SU-DHL-6 (cell line): ENCODE measurements at regions not wholly inside any gene's neighbourhood (a gene's known extent, or its start where the extent isn't known, plus 50 kb on each side); places are given as distances from the start of the nearest gene placed in this dataset.
"Not testable (repeated sequence)": the region's sequence is repeated elsewhere in the genome, so short reads cannot be mapped to it uniquely, and the experiment has no call there.

ENCODE experiments used
- H2AFZ ChIP-seq: fragments of 200-600 bp; sonication (generic); 2 replicates; pipeline ENCODE4 v1.6.1; 2014; ENCODE audit warnings: low read depth, mild to moderate bottlenecking, moderate library complexity, mixed read lengths, antibody characterized with exemption, low read length; ENCODE audit not compliant: severe bottlenecking
- H3F3A ChIP-seq: fragments of 200-600 bp; shearing (Covaris generic); 2 replicates; pipeline ENCODE4 v1.6.0; 2016; ENCODE audit warnings: antibody characterized with exemption, mild to moderate bottlenecking; ENCODE audit not compliant: insufficient read depth
- H3K27ac ChIP-seq: fragments of 200-600 bp; sonication (generic); 2 replicates; pipeline ENCODE4 v1.5.1; 2016; ENCODE audit warnings: low read depth, mild to moderate bottlenecking, low read length, moderate library complexity, mixed read lengths
- H3K27me3 ChIP-seq: fragments of 200-600 bp; sonication (generic), shearing (Covaris generic); 2 replicates; pipeline ENCODE4 v1.6.0; 2014; ENCODE audit warnings: mild to moderate bottlenecking, low read length
- H3K36me3 ChIP-seq: fragments of 200-600 bp; sonication (generic); 2 replicates; pipeline ENCODE4 v1.6.1; 2014; ENCODE audit warnings: mild to moderate bottlenecking, low read length, mixed read lengths
- H3K4me2 ChIP-seq: fragments of 300-600, 200-600 bp; shearing (Covaris generic), sonication (generic); 2 replicates; pipeline ENCODE4 v1.6.0; 2014; ENCODE audit warnings: low read length, low read depth, mild to moderate bottlenecking; ENCODE audit not compliant: poor library complexity, severe bottlenecking
- H3K4me3 ChIP-seq: fragments of 200-600 bp; sonication (generic); 2 replicates; pipeline ENCODE4 v1.5.1; 2014; ENCODE audit warnings: antibody characterized with exemption, low read length, mild to moderate bottlenecking, mixed read lengths; ENCODE audit not compliant: insufficient read depth, poor library complexity, severe bottlenecking
- H3K79me2 ChIP-seq: fragments of 200-600 bp; sonication (generic); 2 replicates; pipeline ENCODE4 v1.6.1; 2014; ENCODE audit warnings: mild to moderate bottlenecking, low read length, moderate library complexity; ENCODE audit not compliant: insufficient read depth
- H3K9ac ChIP-seq: fragments of 200-600 bp; sonication (generic); 2 replicates; pipeline ENCODE4 v1.7.0; 2014; ENCODE audit warnings: mild to moderate bottlenecking, low read length
- H3K9me2 ChIP-seq: fragments of 200-600 bp; sonication (generic); replicated peaks from 2 replicates; pipeline ENCODE4 v1.6.1; 2014; ENCODE audit warnings: low read length; ENCODE audit not compliant: insufficient read depth
- H3K9me3 ChIP-seq: fragments of 200-600 bp; sonication (generic); 2 replicates; pipeline ENCODE4 v1.6.1; 2014; ENCODE audit warnings: low read length, mixed read lengths; ENCODE audit not compliant: insufficient read depth
- H4K20me1 ChIP-seq: fragments of 200-600 bp; sonication (generic); 2 replicates; pipeline ENCODE4 v1.6.1; 2014; ENCODE audit warnings: low read depth, mild to moderate bottlenecking, antibody characterized with exemption, low read length, moderate library complexity, mixed read lengths

DNA sequence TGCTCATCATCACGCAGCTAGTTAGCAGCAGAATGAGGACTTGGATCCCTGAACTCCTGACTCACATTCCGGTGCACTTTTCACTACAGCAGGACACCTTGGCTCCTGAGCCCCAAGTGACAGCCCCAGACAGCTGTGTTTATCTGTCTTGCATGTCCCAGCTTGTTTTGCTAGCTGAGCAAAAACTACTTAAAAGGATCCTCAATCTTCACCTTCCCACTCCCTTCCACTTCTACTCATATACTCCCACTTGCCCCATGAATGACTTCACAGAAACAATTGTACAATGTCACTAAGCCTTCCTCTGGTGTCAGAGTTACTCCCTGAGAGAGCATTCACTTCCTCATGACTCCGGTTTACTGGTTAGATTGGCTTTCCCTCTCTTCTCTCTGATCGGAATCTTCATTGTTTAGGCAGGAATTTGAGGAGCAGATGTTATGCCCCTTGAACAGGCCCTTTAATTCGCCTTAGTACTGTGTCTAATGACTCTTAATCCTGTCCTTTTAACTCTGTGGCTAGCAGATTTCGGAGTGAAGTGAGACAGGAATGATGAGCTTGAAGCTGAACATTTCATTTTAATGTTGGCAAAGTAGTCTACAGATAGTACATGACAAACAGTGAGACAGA is 587.2 kb upstream of the CHD1 start:
- H3K36me3 ChIP-seq, H3K4me3 ChIP-seq, H3K79me2 ChIP-seq, H3K9me3 ChIP-seq, H3K27me3 ChIP-seq, H3K9ac ChIP-seq, H3K9me2 ChIP-seq, H3K27ac ChIP-seq, H4K20me1 ChIP-seq, H3K4me2 ChIP-seq, H2AFZ ChIP-seq, H3F3A ChIP-seq: not testable (repeated sequence)

DNA sequence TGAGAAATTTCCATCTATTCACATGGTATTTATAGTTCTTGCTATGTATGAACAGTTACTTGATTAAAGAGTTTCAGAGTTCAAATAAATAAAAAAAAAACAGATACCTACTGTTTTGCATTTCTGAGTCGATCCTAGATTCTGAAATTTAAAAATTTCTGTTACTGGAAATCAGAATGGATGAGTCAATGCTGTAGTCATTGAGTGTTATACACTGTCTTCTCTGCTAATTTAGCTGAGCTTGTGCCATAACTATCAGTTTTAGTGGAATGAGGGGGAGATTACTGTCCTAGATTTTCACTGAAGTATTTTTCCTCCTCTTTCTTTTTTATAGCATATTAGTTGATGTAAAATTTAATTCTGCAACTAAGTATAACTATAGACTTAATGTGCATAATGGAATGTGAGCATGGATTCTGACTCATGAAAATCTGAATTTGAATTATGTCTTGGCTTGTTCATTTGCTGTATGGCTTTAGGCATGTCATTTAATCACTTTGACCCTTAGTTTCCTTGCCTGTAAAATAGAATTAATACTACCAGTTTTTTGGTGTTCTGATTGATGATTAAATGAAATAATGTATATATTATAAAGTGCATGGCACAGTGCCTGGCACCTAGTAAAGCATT is 581.5 kb upstream of the CHD1 start:
- not testable (repeated sequence) for H3K9me3 ChIP-seq, H2AFZ ChIP-seq, H3K36me3 ChIP-seq, H3K27me3 ChIP-seq, H3K79me2 ChIP-seq, H3K9me2 ChIP-seq, H3K4me2 ChIP-seq, H3F3A ChIP-seq, H3K9ac ChIP-seq, H3K27ac ChIP-seq, H4K20me1 ChIP-seq, H3K4me3 ChIP-seq

DNA sequence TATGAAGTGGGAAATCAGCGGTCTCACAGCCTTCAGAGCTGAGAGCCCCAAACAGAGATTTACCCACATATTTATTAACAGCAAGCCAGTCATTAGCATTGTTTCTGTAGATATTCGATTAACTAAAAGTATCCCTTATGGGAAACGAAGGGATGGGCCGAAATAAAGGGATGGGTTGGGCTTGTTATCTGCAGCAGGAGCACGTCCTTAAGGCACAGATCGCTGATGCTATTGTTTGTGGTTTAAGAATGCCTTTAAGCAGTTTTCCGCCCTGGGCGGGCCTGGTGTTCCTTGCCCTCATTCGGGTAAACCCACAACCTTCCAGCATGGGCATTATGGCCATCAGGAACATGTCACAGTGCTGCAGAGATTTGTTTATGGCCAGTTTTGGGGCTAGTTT is 580.3 kb upstream of the CHD1 start:
- not testable (repeated sequence) for H3K4me3 ChIP-seq, H3K79me2 ChIP-seq, H4K20me1 ChIP-seq, H3K36me3 ChIP-seq, H3K27ac ChIP-seq, H3K27me3 ChIP-seq, H3K9me2 ChIP-seq, H3K4me2 ChIP-seq, H2AFZ ChIP-seq, H3K9me3 ChIP-seq, H3F3A ChIP-seq, H3K9ac ChIP-seq

DNA sequence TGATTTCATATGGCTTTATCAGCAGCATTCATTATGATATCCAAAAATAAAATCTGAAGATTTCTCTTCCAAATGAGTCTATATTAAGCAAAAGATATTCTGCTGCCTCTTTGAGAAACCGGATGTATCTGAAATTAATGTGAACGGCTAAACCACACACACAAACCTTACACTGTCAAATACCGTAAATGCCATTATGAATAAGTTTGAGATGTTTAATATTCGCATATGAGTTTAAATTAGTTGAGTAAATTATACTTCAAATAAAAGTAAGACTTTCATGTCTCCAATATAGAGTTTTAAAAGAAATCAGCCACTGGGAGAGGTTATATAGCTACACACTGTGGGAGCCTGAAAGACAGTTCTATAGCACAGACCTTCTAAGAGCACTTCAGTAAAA is 566.6 kb upstream of the CHD1 start:
- not testable (repeated sequence) for H3K4me2 ChIP-seq, H3K36me3 ChIP-seq, H2AFZ ChIP-seq, H3K9me2 ChIP-seq, H3K27me3 ChIP-seq, H3K27ac ChIP-seq, H3F3A ChIP-seq, H4K20me1 ChIP-seq, H3K9me3 ChIP-seq, H3K79me2 ChIP-seq, H3K4me3 ChIP-seq, H3K9ac ChIP-seq

DNA sequence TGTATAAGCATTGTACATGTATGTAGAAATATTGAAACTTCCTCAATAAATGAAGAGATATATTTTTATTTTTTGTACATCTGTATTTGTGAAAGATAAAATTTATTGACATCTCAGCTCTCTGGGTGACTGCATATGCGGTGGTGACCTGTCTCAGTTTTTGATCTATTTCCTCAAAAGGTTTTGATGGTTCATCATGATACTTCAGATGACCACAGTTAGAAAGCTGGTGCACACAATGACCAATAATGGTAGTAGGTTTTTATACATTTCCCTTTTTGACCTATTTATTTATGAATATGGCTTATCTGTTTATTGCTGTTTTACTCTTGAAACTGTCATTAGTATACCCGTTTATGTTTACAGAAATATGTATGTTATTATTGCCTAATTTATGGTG is 549.6 kb upstream of the CHD1 start:
- H4K20me1 ChIP-seq, H3K9ac ChIP-seq, H3F3A ChIP-seq, H3K27me3 ChIP-seq, H3K4me2 ChIP-seq, H2AFZ ChIP-seq, H3K9me3 ChIP-seq, H3K27ac ChIP-seq, H3K9me2 ChIP-seq, H3K79me2 ChIP-seq, H3K4me3 ChIP-seq, H3K36me3 ChIP-seq: not testable (repeated sequence)

DNA sequence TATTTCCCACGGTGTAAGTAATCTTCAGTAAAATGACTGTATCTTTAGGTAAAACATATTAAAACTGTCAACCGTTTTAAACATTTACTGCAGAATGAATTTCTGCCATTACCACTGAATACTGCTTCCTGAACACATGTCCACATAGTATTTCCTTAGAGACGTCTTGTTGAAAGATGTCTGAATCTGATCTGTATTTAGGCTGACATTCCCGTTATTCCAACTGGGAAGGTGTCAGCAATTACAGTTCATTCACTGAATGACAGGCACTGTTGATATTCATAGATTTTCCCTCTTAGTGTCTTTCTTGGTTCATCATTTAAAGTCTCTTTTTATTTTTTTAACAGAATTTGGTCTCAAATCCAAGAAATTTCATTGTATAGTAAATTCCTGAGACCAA is 544.5 kb upstream of the CHD1 start:
- H3K36me3 ChIP-seq, H3K27ac ChIP-seq: not testable (repeated sequence)

DNA sequence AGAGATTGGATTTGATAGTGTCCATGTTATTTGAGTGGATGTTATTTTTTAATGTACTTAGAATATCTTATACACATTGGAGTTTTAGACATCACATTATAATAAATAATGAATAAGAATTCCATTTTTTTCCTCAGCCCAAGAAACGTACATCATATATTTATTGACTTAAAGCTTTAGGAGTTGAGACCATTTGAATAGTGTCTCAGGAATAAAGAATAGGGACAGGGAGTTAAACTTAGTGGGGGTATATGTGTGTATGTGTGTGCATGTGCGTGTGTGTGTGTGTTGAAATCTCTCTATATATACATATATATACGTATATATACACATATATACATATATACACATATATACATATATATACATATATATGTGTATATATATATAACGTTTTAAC is 542.9 kb upstream of the CHD1 start:
- not testable (repeated sequence) for H3K36me3 ChIP-seq, H3K4me2 ChIP-seq, H3K9me3 ChIP-seq, H3K27ac ChIP-seq, H3K79me2 ChIP-seq, H3K27me3 ChIP-seq, H2AFZ ChIP-seq, H3K9ac ChIP-seq, H3K4me3 ChIP-seq, H3K9me2 ChIP-seq, H3F3A ChIP-seq, H4K20me1 ChIP-seq

More for the DNA sequence above, 544.5 kb upstream of the CHD1 start:
- not testable (repeated sequence) for H3F3A ChIP-seq, H3K4me3 ChIP-seq, H3K79me2 ChIP-seq, H3K9me3 ChIP-seq, H3K4me2 ChIP-seq, H3K9me2 ChIP-seq, H3K9ac ChIP-seq, H2AFZ ChIP-seq, H4K20me1 ChIP-seq, H3K27me3 ChIP-seq

DNA sequence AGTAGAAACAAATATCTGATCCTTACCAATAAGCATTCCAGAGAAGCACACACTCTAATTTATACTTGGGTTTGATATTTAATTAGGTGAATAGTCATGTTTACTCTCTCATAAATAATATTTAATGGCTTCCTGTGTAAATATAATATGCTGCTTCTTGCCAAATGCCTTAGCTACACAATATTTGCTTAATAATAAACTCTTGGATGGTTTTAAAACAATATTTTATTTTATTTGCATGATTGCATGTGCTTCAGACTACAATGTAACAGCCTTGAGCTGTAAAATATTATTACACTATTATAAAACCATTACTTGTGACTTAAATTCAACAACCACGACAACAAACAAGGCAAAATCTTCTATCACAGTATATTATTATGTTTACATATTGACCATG is 542.4 kb upstream of the CHD1 start:
- not testable (repeated sequence) for H3K79me2 ChIP-seq, H3K9ac ChIP-seq, H2AFZ ChIP-seq, H3K9me3 ChIP-seq, H4K20me1 ChIP-seq, H3K4me2 ChIP-seq, H3K9me2 ChIP-seq, H3K27me3 ChIP-seq, H3K4me3 ChIP-seq, H3K27ac ChIP-seq, H3K36me3 ChIP-seq, H3F3A ChIP-seq
